ENCODE measurements at regions not wholly inside any gene's neighbourhood (a gene's known extent, or its start where the extent isn't known, plus 50 kb on each side); places are given as distances from the start of the nearest gene placed in this dataset.

DNA sequence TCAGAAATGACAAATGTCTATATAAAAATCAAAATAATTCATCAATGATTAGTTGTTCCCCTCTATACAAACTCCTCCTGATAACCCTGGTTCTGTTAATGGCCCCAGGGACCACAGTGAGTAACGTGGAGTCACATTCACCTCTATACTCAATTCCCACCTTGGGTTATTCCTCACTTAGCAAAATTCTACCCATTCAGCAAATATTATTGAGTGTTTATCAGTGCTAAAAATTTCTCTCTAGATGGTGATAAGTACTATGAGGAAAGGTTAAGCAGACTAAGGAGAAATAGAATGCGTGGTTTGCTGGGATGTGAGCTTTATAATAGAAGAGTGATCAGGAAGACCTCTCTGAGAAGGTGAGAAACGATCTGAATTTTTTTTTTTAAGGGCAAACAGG is 1124.5 kb downstream of the BCL11A start:
- H4K8ac ChIP-seq (ENCODE audit: low read depth, low read length) = no peak overlapping the region
- no peak overlapping the region for H3K4me3 ChIP-seq (ENCODE audit: low read length)
- no peaks in the 10 kb centered on the region for H3K4me1 ChIP-seq (ENCODE audit: control insufficient read depth, low read depth, low read length)
- no peak overlapping the region for H3K56ac ChIP-seq (ENCODE audit: low read length)
- H3K4me2 ChIP-seq (ENCODE audit: low read length) = no peak overlapping the region
- H2BK15ac ChIP-seq (replicated peaks; ENCODE audit: low read depth) = no peak overlapping the region
- no peak overlapping the region for H3K18ac ChIP-seq (ENCODE audit: low read length)
- H4K5ac ChIP-seq (ENCODE audit: low read length) = no peak overlapping the region
- H3K4ac ChIP-seq (ENCODE audit: low read depth, low read length) = no peak overlapping the region
- H3K23ac ChIP-seq (ENCODE audit: low read length) = no peak overlapping the region
- H3K79me2 ChIP-seq (ENCODE audit: control insufficient read depth, insufficient read depth, low read length) = no peaks in the 10 kb centered on the region
- no peak overlapping the region for H2AK5ac ChIP-seq (ENCODE audit: low read length)
- no peak overlapping the region for H2BK5ac ChIP-seq (ENCODE audit: low read length)
- no peak overlapping the region for H3K27ac ChIP-seq (ENCODE audit: low read depth, low read length)
- no peaks in the 10 kb centered on the region for H3K36me3 ChIP-seq (ENCODE audit: control insufficient read depth, insufficient read depth, low read length)
- no peaks in the 10 kb centered on the region for H3K27me3 ChIP-seq (ENCODE audit: insufficient read depth, low read length, poor library complexity)
- no peak overlapping the region for H2BK120ac ChIP-seq (ENCODE audit: low read depth, low read length)
- no CpG with 5 or more reads among the region's 3 CpGs for whole genome bisulfite sequencing (ENCODE audit: extremely low coverage, insufficient coverage, low lambda C conversion rate)
- H3K9ac ChIP-seq (ENCODE audit: low read length) = no peak overlapping the region
- DNase-seq = no peak
- no peaks in the 10 kb centered on the region for H3K79me1 ChIP-seq (ENCODE audit: low read length)

DNA sequence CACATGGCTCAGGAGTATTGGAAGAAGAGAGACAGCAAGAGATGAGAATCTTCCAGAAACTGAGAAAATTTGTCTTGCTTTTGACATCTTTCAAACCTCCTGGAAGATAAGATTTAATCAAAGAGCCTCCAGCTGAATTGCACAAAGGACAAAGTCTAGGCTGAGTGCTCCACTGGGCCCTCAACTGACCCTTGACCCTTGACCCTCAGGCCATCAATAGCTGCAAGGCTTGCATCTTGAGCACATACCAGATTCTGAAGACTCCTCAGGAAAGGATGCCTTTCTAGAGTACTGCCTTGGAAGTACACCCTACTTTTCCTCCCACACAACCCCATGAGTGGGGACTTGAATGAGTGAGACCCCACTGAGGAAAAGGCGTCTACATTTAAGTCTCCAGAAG is 1125.5 kb downstream of the BCL11A start:
- H4K8ac ChIP-seq (ENCODE audit: low read depth, low read length) = no peak overlapping the region
- no CpG with 5 or more reads among the region's 1 CpG for WGBS (ENCODE audit: extremely low coverage, insufficient coverage, low lambda C conversion rate)
- no peak overlapping the region for H3K18ac ChIP-seq (ENCODE audit: low read length)
- no peak overlapping the region for H3K9ac ChIP-seq (ENCODE audit: low read length)
- no peak overlapping the region for H2BK120ac ChIP-seq (ENCODE audit: low read depth, low read length)
- no peak overlapping the region for H3K4ac ChIP-seq (ENCODE audit: low read depth, low read length)
- no peak overlapping the region for H3K4me2 ChIP-seq (ENCODE audit: low read length)
- H3K4me3 ChIP-seq (ENCODE audit: low read length) = no peak overlapping the region
- H3K79me2 ChIP-seq (ENCODE audit: control insufficient read depth, insufficient read depth, low read length) = no peaks in the 10 kb centered on the region
- H4K5ac ChIP-seq (ENCODE audit: low read length) = no peak overlapping the region
- no peak overlapping the region for H3K27ac ChIP-seq (ENCODE audit: low read depth, low read length)
- no peak overlapping the region for H2AK5ac ChIP-seq (ENCODE audit: low read length)
- no peaks in the 10 kb centered on the region for H3K27me3 ChIP-seq (ENCODE audit: insufficient read depth, low read length, poor library complexity)
- H3K56ac ChIP-seq (ENCODE audit: low read length) = no peak overlapping the region
- DNase-seq = no peak
- no peaks in the 10 kb centered on the region for H3K36me3 ChIP-seq (ENCODE audit: control insufficient read depth, insufficient read depth, low read length)
- no peaks in the 10 kb centered on the region for H3K79me1 ChIP-seq (ENCODE audit: low read length)
- H3K4me1 ChIP-seq (ENCODE audit: control insufficient read depth, low read depth, low read length) = no peaks in the 10 kb centered on the region
- H3K23ac ChIP-seq (ENCODE audit: low read length) = no peak overlapping the region
- no peak overlapping the region for H2BK5ac ChIP-seq (ENCODE audit: low read length)
- no peak overlapping the region for H2BK15ac ChIP-seq (replicated peaks; ENCODE audit: low read depth)

DNA sequence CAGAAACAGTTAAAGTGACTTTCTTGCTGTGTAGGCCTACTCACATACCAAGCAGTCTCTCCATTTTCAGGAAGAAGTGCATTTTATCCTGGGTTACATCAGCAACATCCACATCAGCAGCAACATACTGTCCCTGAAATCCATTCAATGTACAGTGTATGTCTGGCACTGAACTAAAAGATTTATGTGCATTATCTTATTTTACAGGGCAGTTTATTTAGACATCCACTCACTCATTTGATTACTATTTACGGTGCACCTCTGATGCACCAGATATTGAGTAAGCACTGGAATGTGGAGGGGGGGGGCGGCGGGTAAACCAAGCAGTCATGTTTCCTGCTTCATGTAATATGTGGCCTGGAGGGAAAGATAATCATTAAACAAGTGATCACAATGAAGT is 1128.2 kb downstream of the BCL11A start:
- H4K5ac ChIP-seq (ENCODE audit: low read length) = no peak overlapping the region
- DNase-seq = no peak
- no peaks in the 10 kb centered on the region for H3K4me1 ChIP-seq (ENCODE audit: control insufficient read depth, low read depth, low read length)
- no peak overlapping the region for H3K9ac ChIP-seq (ENCODE audit: low read length)
- no peaks in the 10 kb centered on the region for H3K79me1 ChIP-seq (ENCODE audit: low read length)
- H2BK5ac ChIP-seq (ENCODE audit: low read length) = no peak overlapping the region
- no peak overlapping the region for H2AK5ac ChIP-seq (ENCODE audit: low read length)
- no peak overlapping the region for H3K56ac ChIP-seq (ENCODE audit: low read length)
- no peak overlapping the region for H3K4me2 ChIP-seq (ENCODE audit: low read length)
- no peak overlapping the region for H3K23ac ChIP-seq (ENCODE audit: low read length)
- H3K4ac ChIP-seq (ENCODE audit: low read depth, low read length) = no peak overlapping the region
- H3K36me3 ChIP-seq (ENCODE audit: control insufficient read depth, insufficient read depth, low read length) = no peaks in the 10 kb centered on the region
- H3K18ac ChIP-seq (ENCODE audit: low read length) = no peak overlapping the region
- H3K4me3 ChIP-seq (ENCODE audit: low read length) = no peak overlapping the region
- no peak overlapping the region for H4K8ac ChIP-seq (ENCODE audit: low read depth, low read length)
- no peaks in the 10 kb centered on the region for H3K27me3 ChIP-seq (ENCODE audit: insufficient read depth, low read length, poor library complexity)
- no peaks in the 10 kb centered on the region for H3K79me2 ChIP-seq (ENCODE audit: control insufficient read depth, insufficient read depth, low read length)
- no CpG with 5 or more reads among the region's 3 CpGs for WGBS (ENCODE audit: extremely low coverage, insufficient coverage, low lambda C conversion rate)
- H2BK120ac ChIP-seq (ENCODE audit: low read depth, low read length) = no peak overlapping the region
- no peak overlapping the region for H2BK15ac ChIP-seq (replicated peaks; ENCODE audit: low read depth)
- no peak overlapping the region for H3K27ac ChIP-seq (ENCODE audit: low read depth, low read length)

DNA sequence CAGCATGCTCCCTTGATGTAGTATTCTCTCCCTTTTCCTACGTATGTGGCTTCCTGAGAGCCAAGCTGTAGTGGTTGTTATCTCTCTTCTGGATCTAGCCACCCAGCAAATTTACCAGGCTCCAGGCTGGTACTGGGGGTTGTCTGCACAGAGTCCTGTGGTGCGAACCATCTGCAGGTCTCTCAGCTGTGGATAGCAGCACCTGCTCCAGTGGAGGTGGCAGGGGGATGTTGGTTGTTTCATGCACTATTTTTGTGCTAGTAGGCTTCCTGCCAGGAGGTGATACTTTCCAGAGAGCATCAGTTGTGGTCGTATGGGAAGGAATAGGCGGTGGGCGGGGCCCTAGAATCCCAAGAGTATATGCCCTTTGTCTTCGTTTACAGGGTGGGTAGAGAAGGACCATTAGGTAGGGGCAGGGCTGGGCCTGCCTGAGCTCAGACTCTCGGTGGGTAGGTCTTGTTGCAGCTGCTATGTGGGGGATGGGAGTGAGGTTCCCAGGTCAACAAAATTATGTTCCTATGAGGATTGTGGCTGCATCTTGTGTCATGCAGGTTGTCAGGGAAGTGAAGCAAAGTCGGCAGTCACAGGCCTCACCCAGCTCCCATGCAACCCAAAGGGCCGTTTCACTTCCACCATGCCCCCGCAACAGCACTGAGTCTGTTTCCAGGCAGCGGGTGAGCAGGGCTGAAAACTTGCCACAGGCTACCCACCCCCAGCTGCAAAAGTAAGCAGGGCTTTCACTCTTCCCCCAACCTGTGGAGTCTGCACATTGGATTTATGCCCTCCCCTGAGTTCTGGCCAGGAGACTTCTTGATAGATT is 1139.5 kb downstream of the BCL11A start:
- DNase-seq = no peak
- no peak overlapping the region for H3K56ac ChIP-seq (ENCODE audit: low read length)
- no peaks in the 10 kb centered on the region for H3K79me1 ChIP-seq (ENCODE audit: low read length)
- H3K4ac ChIP-seq (ENCODE audit: low read depth, low read length) = no peak overlapping the region
- H3K27me3 ChIP-seq (ENCODE audit: insufficient read depth, low read length, poor library complexity) = no peaks in the 10 kb centered on the region
- H3K9ac ChIP-seq (ENCODE audit: low read length) = no peak overlapping the region
- H2BK15ac ChIP-seq (replicated peaks; ENCODE audit: low read depth) = no peak overlapping the region
- no peak overlapping the region for H3K4me2 ChIP-seq (ENCODE audit: low read length)
- H2AK5ac ChIP-seq (ENCODE audit: low read length) = no peak overlapping the region
- H2BK120ac ChIP-seq (ENCODE audit: low read depth, low read length) = no peak overlapping the region
- no peak overlapping the region for H2BK5ac ChIP-seq (ENCODE audit: low read length)
- H4K5ac ChIP-seq (ENCODE audit: low read length) = no peak overlapping the region
- WGBS (ENCODE audit: extremely low coverage, insufficient coverage, low lambda C conversion rate) = no CpG with 5 or more reads among the region's 11 CpGs
- no peak overlapping the region for H4K8ac ChIP-seq (ENCODE audit: low read depth, low read length)
- H3K18ac ChIP-seq (ENCODE audit: low read length) = no peak overlapping the region
- no peak overlapping the region for H3K4me3 ChIP-seq (ENCODE audit: low read length)
- H3K27ac ChIP-seq (ENCODE audit: low read depth, low read length) = no peak overlapping the region
- no peak overlapping the region for H3K23ac ChIP-seq (ENCODE audit: low read length)
- H3K4me1 ChIP-seq (ENCODE audit: control insufficient read depth, low read depth, low read length) = no peaks in the 10 kb centered on the region
- H3K36me3 ChIP-seq (ENCODE audit: control insufficient read depth, insufficient read depth, low read length) = no peaks in the 10 kb centered on the region
- no peaks in the 10 kb centered on the region for H3K79me2 ChIP-seq (ENCODE audit: control insufficient read depth, insufficient read depth, low read length)

DNA sequence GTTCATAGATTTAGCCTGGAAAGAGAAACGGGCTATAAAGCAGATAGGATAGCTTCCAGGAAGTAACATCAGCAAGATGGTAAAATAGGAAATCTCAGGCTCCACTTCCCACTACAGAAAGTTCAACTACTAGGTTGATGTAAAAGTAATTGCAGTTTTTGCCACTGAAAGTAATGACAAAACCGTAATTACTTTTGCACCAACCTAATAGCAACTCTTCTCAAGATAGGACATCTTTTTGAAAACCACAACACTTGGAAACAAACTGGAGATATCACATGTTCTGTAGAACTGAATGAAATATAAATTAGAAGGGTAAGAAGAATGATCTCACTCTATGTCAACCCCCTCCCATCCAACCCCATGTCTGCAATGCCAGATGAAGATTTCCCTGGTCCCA is 1154.3 kb downstream of the BCL11A start:
- no peak overlapping the region for H3K4me3 ChIP-seq (ENCODE audit: low read length)

DNA sequence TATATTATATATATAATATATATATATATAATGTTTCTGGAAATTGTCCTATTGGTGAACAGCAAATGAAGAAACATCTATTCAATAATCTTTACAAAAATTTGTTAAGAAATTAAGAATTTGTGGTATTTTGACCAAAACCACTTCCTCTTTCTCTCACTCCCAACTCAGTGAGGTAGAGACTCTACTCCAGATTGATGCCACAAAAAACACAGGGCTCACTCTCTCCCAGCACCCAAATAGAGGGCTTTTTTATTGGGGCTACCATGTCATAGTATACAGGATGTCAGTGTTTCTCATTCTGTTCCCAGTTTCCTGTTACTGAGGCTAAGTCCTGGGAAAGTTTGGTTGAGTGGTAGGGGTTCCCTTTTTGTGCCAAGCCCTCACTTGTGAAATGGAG is 1155.4 kb downstream of the BCL11A start:
- Histone ChIP-seq H2BK120ac (ENCODE audit: low read depth, low read length) (no peak overlapping the region), H2BK15ac (replicated peaks; ENCODE audit: low read depth) (no peak overlapping the region), H3K36me3 (ENCODE audit: control insufficient read depth, insufficient read depth, low read length) (no peaks in the 10 kb centered on the region), H3K9ac (ENCODE audit: low read length) (no peak overlapping the region), H3K27me3 (ENCODE audit: insufficient read depth, low read length, poor library complexity) (no peaks in the 10 kb centered on the region), H2BK5ac (ENCODE audit: low read length) (no peak overlapping the region), H3K23ac (ENCODE audit: low read length) (no peak overlapping the region), H2AK5ac (ENCODE audit: low read length) (no peak overlapping the region), H4K5ac (ENCODE audit: low read length) (no peak overlapping the region), H3K4me2 (ENCODE audit: low read length) (no peak overlapping the region), H3K56ac (ENCODE audit: low read length) (no peak overlapping the region), H4K8ac (ENCODE audit: low read depth, low read length) (no peak overlapping the region), H3K4ac (ENCODE audit: low read depth, low read length) (no peak overlapping the region), H3K4me3 (ENCODE audit: low read length) (no peak overlapping the region), H3K79me2 (ENCODE audit: control insufficient read depth, insufficient read depth, low read length) (no peaks in the 10 kb centered on the region), H3K27ac (ENCODE audit: low read depth, low read length) (no peak overlapping the region), H3K18ac (ENCODE audit: low read length) (no peak overlapping the region), H3K79me1 (ENCODE audit: low read length) (no peaks in the 10 kb centered on the region), H3K4me1 (ENCODE audit: control insufficient read depth, low read depth, low read length) (no peaks in the 10 kb centered on the region)
- no peak for DNase-seq

More for the DNA sequence above, 1154.3 kb downstream of the BCL11A start:
- Histone ChIP-seq H3K18ac (ENCODE audit: low read length) (no peak overlapping the region), H2BK15ac (replicated peaks; ENCODE audit: low read depth) (no peak overlapping the region), H3K56ac (ENCODE audit: low read length) (no peak overlapping the region), H4K8ac (ENCODE audit: low read depth, low read length) (no peak overlapping the region), H3K9ac (ENCODE audit: low read length) (no peak overlapping the region), H4K5ac (ENCODE audit: low read length) (no peak overlapping the region), H3K27ac (ENCODE audit: low read depth, low read length) (no peak overlapping the region), H3K4me2 (ENCODE audit: low read length) (no peak overlapping the region), H2BK120ac (ENCODE audit: low read depth, low read length) (no peak overlapping the region), H3K36me3 (ENCODE audit: control insufficient read depth, insufficient read depth, low read length) (no peaks in the 10 kb centered on the region), H2AK5ac (ENCODE audit: low read length) (no peak overlapping the region), H3K23ac (ENCODE audit: low read length) (no peak overlapping the region), H3K4me1 (ENCODE audit: control insufficient read depth, low read depth, low read length) (no peaks in the 10 kb centered on the region), H3K79me1 (ENCODE audit: low read length) (no peaks in the 10 kb centered on the region), H3K4ac (ENCODE audit: low read depth, low read length) (no peak overlapping the region), H3K79me2 (ENCODE audit: control insufficient read depth, insufficient read depth, low read length) (no peaks in the 10 kb centered on the region), H2BK5ac (ENCODE audit: low read length) (no peak overlapping the region), H3K27me3 (ENCODE audit: insufficient read depth, low read length, poor library complexity) (no peaks in the 10 kb centered on the region)
- no peak for DNase-seq
- WGBS (ENCODE audit: extremely low coverage, insufficient coverage, low lambda C conversion rate) = no CpG with 5 or more reads among the region's 2 CpGs

Measured in mesendoderm (in vitro differentiated cells).